Calu3 (cell line): ENCODE measurements at regions not wholly inside any gene's neighbourhood (a gene's known extent, or its start where the extent isn't known, plus 50 kb on each side); places are given as distances from the start of the nearest gene placed in this dataset.
"Not testable (repeated sequence)": the region's sequence is repeated elsewhere in the genome, so short reads cannot be mapped to it uniquely, and the experiment has no call there.

Experiments used
- BruUV-seq: library from RNA; stranded (reverse); fragments of 400-500 nt; replicated peaks from 2 replicates; lab custom pipeline; 2021; lab: Mats Ljungman, UMichigan
- CTCF ChIA-PET: fragments of 300-600 bp; sonication (Branson Sonifier 250); formaldehyde crosslinking; loops from one replicate; lab custom pipeline; 2022; ENCODE audit warnings: antibody characterized with exemption; lab: Charles Lee
- DNase-seq: peaks from one replicate; pipeline ENCODE4 v3.0.0; 2022
- H3K27ac Mint-ChIP-seq: one replicate; pipeline ENCODE4 v1.8.0; 2022; ENCODE audit warnings: mixed read lengths; ENCODE audit not compliant: unreplicated experiment
- H3K27me3 Mint-ChIP-seq: one replicate; pipeline ENCODE4 v1.8.0; 2022; ENCODE audit warnings: mixed read lengths; ENCODE audit not compliant: unreplicated experiment
- H3K36me3 Mint-ChIP-seq: one replicate; pipeline ENCODE4 v1.8.0; 2022; ENCODE audit warnings: mild to moderate bottlenecking, moderate library complexity, mixed read lengths; ENCODE audit not compliant: insufficient read depth, unreplicated experiment
- H3K4me1 Mint-ChIP-seq: one replicate; pipeline ENCODE4 v1.8.0; 2022; ENCODE audit warnings: mild to moderate bottlenecking, low read depth, mixed read lengths; ENCODE audit not compliant: unreplicated experiment
- H3K4me3 Mint-ChIP-seq: one replicate; pipeline ENCODE4 v1.8.0; 2022; ENCODE audit warnings: mild to moderate bottlenecking, low read depth, moderate library complexity, mixed read lengths; ENCODE audit not compliant: unreplicated experiment
- H3K9me3 Mint-ChIP-seq: one replicate; pipeline ENCODE4 v1.8.0; 2022; ENCODE audit warnings: low read depth, mixed read lengths; ENCODE audit not compliant: unreplicated experiment
- intact Hi-C: fragments of 100-400 bp; cut with micrococcal nuclease; formaldehyde crosslinking; loops from one replicate; pipeline ENCODE4 v1.10.0; 2022; ENCODE audit not compliant: unreplicated experiment
- TF ChIP-seq, protein P1 (sequence below): fragments of 200-600 bp; IDR thresholded peaks from one replicate; pipeline ENCODE4 v1.8.0; 2022; ENCODE audit warnings: antibody characterized with exemption; ENCODE audit not compliant: unreplicated experiment

GRCh38 chr3:26498271-26498670, 124.3 kb upstream of the LRRC3B start:
- TF ChIP-seq, protein P1, sequence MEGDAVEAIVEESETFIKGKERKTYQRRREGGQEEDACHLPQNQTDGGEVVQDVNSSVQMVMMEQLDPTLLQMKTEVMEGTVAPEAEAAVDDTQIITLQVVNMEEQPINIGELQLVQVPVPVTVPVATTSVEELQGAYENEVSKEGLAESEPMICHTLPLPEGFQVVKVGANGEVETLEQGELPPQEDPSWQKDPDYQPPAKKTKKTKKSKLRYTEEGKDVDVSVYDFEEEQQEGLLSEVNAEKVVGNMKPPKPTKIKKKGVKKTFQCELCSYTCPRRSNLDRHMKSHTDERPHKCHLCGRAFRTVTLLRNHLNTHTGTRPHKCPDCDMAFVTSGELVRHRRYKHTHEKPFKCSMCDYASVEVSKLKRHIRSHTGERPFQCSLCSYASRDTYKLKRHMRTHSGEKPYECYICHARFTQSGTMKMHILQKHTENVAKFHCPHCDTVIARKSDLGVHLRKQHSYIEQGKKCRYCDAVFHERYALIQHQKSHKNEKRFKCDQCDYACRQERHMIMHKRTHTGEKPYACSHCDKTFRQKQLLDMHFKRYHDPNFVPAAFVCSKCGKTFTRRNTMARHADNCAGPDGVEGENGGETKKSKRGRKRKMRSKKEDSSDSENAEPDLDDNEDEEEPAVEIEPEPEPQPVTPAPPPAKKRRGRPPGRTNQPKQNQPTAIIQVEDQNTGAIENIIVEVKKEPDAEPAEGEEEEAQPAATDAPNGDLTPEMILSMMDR, result no peak
- no peak overlapping the region for H3K27ac Mint-ChIP-seq
- no peak for DNase-seq
- BruUV-seq, result no TSS peak
- H3K4me3 Mint-ChIP-seq, result no peak overlapping the region
- no peaks in the 10 kb centered on the region for H3K4me1 Mint-ChIP-seq
- CTCF ChIA-PET, result interaction anchor here (0.7 kb wide), 1 partner anchor 130 kb away, joined by 4 read pairs; no protein-coding TSS in a partner anchor
- no peaks in the 10 kb centered on the region for H3K27me3 Mint-ChIP-seq
- intact Hi-C loops, result no loop called here
- H3K36me3 Mint-ChIP-seq, result no peaks in the 10 kb centered on the region
- peaks cover 6% of the 10 kb centered on the region for H3K9me3 Mint-ChIP-seq

DNA sequence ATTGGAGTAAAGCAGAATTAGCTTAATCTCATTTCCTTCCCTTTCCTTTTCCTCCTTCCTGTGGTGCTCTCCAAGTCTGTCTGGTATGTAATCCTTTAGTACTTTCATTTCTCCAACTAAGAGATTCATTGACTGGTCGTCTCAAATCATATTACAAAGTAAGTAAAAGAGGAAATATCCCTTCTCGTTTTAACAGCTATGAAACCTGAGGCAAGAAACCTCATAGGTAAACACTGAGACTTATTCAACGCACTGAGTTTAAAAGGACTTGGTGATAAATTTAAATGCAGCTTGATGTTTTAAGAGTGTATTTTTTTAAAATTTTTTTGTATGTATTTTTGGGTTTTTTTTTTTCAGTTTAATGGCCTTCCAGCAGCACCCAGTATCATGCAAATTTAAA, 117.2 kb upstream of the LRRC3B start:
- no peaks in the 10 kb centered on the region for H3K36me3 Mint-ChIP-seq
- no peak overlapping the region for H3K27ac Mint-ChIP-seq
- intact Hi-C loops, result no loop called here
- H3K9me3 Mint-ChIP-seq, result peaks cover 2% of the 10 kb centered on the region
- TF ChIP-seq, protein P1, result no peak
- no peaks in the 10 kb centered on the region for H3K4me1 Mint-ChIP-seq
- DNase-seq, result no peak
- BruUV-seq, result no TSS peak
- H3K27me3 Mint-ChIP-seq, result no peaks in the 10 kb centered on the region
- CTCF ChIA-PET, result no interaction called here
- no peak overlapping the region for H3K4me3 Mint-ChIP-seq

DNA sequence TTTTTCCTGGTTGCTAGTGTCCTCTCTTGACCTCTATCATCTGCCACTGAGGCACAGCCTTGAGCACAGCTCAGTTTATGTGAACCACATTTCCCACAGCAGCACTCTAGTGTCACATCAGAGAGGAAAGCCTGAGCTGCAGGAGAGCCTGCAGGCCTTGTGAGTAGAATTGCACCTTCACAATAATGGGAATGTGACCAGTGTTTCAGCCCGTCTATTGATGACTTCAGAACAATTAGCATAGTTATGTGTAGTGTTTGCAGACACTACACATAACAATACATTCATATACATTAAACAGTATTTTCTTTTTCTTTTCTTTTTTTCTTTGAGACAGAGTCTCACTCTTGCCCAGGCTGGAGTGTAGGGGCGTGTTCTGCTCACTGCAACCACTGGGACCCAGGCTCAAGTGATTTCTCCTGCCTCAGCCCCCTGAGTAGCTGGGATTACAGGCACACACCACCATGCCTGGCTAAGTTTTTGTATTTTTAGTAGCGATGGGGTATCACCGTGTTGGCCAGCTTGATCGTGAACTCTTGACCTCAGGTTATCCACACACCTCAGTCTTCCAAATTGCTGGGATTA, 108.0 kb upstream of the LRRC3B start:
- intact Hi-C loops, result loop anchor here (5.0 kb wide), 1 partner anchor 198 kb away; no protein-coding TSS in a partner anchor
- H3K27ac Mint-ChIP-seq, H3K36me3 Mint-ChIP-seq, H3K27me3 Mint-ChIP-seq, DNase-seq, H3K4me3 Mint-ChIP-seq, CTCF ChIA-PET, H3K4me1 Mint-ChIP-seq, BruUV-seq: not testable (repeated sequence)
- peaks cover 11% of the 10 kb centered on the region for H3K9me3 Mint-ChIP-seq

DNA sequence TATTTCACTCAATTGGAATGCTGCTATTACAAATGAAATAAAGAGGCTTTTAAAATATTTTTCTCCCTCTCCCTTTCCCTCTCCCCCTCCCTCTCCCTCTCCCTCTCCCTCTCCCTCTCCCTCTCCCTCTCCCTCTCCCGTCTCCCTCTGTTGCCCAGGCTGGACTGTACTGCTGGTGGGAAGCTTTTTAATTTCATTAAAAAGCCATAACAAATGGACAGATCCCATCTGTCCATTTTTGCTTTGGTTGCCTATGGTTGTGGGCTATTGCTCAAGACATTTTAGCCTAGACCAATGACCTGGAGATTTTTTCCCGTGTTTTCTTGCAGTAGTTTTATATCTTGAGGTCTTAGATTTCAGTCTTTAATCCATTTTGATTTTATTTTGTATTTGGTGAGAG, 107.2 kb upstream of the LRRC3B start:
- Mint-ChIP-seq H3K36me3 (no peaks in the 10 kb centered on the region), H3K27ac (no peak overlapping the region), H3K4me1 (no peaks in the 10 kb centered on the region), H3K9me3 (peaks cover 11% of the 10 kb centered on the region), H3K4me3 (no peak overlapping the region), H3K27me3 (no peaks in the 10 kb centered on the region)
- DNase-seq, result no peak
- intact Hi-C loops, result no loop called here
- BruUV-seq, result no TSS peak
- TF ChIP-seq, protein P1, result no peak
- CTCF ChIA-PET, result no interaction called here

GRCh38 chr3:26521261-26521660, 101.3 kb upstream of the LRRC3B start:
- Mint-ChIP-seq H3K4me3 (no peak overlapping the region), H3K4me1 (no peaks in the 10 kb centered on the region), H3K27me3 (no peaks in the 10 kb centered on the region), H3K27ac (no peak overlapping the region), H3K36me3 (no peaks in the 10 kb centered on the region), H3K9me3 (peaks cover 19% of the 10 kb centered on the region)
- intact Hi-C loops, result no loop called here
- TF ChIP-seq, protein P1, result no peak
- no TSS peak for BruUV-seq
- CTCF ChIA-PET, result no interaction called here
- no peak for DNase-seq
